Breast epithelium (tissue), 4 donors: ENCODE measurements at regions not wholly inside any gene's neighbourhood (a gene's known extent, or its start where the extent isn't known, plus 50 kb on each side); places are given as distances from the start of the nearest gene placed in this dataset.

Source experiments
- DNase-seq, 2 donors: peaks; one replicate each; pipeline ENCODE4 v3.0.0-alpha.2; 2019; ENCODE audit warnings: low spot score in 2 of 2
- H3K27ac ChIP-seq, 2 donors: fragments of 200-600 bp; sonication (generic) in 1 of 2; one replicate each; pipeline ENCODE4 v1.5.1; 2016 to 2019; ENCODE audit warnings: mild to moderate bottlenecking in 1 of 2
- H3K27me3 ChIP-seq, 2 donors: fragments of 200-600 bp; sonication (generic) in 1 of 2; one replicate each; pipeline versions ENCODE4 v1.5.1 to v1.6.0; 2017 to 2019; ENCODE audit warnings: control low read depth in 1 of 2, mild to moderate bottlenecking in 1 of 2
- H3K36me3 ChIP-seq: fragments of 200-600 bp; one replicate; pipeline ENCODE4 v1.5.1; 2019
- H3K4me1 ChIP-seq, 2 donors: fragments of 200-600 bp; sonication (generic); one replicate each; pipeline ENCODE4 v1.5.1; 2016 to 2019; ENCODE audit warnings: control low read depth in 1 of 2
- H3K4me3 ChIP-seq, 3 donors: fragments of 200-600 bp; sonication (generic); 1 replicate in 2 of 3; 2 replicates in 1 of 3; pipeline ENCODE4 v1.5.1; 2016 to 2019; ENCODE audit warnings: mild to moderate bottlenecking in 3 of 3, moderate library complexity in 2 of 3
- H3K9me3 ChIP-seq, 2 donors: fragments of 200-600 bp; sonication (generic) in 1 of 2; one replicate each; pipeline ENCODE4 v1.5.1; 2016 to 2019; ENCODE audit warnings: control low read depth in 1 of 2
- POLR2A ChIP-seq: fragments of 450-650 bp; IDR thresholded peaks from one replicate; pipeline ENCODE4 v1.6.1; 2016; ENCODE audit warnings: antibody characterized with exemption, mild to moderate bottlenecking, moderate library complexity
- POLR2AphosphoS5 ChIP-seq, 3 donors: sonication (generic); formaldehyde crosslinking; IDR thresholded peaks; one replicate each; pipeline ENCODE4 v1.6.1; 2017; ENCODE audit warnings: antibody characterized with exemption in 3 of 3
- intact Hi-C: fragments of 100-400 bp; cut with DNase I; formaldehyde crosslinking; loops from one replicate; pipeline ENCODE4 v1.15.1; 2023; ENCODE audit warnings: low total_unique reads
- TF ChIP-seq, protein P1 (sequence below), 3 donors: fragments of 450-650 bp; IDR thresholded peaks; one replicate each; pipeline ENCODE4 v1.5.1; 2016 to 2017; ENCODE audit warnings: antibody characterized with exemption in 3 of 3, mild to moderate bottlenecking in 3 of 3, moderate library complexity in 3 of 3

DNA sequence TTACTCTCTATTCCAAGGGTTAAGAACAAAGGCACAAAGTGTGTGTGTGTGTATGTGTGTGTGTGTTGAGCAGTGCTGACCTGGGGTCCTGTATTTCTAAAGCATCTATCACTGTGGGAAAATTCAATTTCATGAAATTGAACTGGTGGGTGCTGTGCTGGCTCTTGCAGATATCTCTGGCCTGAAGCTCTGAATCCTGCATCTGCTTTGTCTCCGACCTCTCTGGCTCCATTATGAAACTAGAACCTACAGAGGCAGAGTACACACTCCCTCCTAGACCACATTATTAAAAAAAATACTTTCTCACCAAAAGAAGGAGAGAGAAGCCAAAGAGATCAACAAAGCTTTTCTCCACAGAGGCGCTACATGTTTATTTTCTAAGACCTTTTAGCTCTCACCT lies 88.4 kb upstream of the PDE4B start:
- Histone ChIP-seq H3K4me1 (no peaks in the 10 kb centered on the region), H3K27ac (no peak overlapping the region), H3K36me3 (no peaks in the 10 kb centered on the region), H3K4me3 (no peak overlapping the region), H3K27me3 (no peaks in the 10 kb centered on the region), H3K9me3 (no peaks in the 10 kb centered on the region)
- TF ChIP-seq POLR2AphosphoS5 (IDR thresholded peaks at IDR 0.05) = no peak
- TF ChIP-seq, protein P1, sequence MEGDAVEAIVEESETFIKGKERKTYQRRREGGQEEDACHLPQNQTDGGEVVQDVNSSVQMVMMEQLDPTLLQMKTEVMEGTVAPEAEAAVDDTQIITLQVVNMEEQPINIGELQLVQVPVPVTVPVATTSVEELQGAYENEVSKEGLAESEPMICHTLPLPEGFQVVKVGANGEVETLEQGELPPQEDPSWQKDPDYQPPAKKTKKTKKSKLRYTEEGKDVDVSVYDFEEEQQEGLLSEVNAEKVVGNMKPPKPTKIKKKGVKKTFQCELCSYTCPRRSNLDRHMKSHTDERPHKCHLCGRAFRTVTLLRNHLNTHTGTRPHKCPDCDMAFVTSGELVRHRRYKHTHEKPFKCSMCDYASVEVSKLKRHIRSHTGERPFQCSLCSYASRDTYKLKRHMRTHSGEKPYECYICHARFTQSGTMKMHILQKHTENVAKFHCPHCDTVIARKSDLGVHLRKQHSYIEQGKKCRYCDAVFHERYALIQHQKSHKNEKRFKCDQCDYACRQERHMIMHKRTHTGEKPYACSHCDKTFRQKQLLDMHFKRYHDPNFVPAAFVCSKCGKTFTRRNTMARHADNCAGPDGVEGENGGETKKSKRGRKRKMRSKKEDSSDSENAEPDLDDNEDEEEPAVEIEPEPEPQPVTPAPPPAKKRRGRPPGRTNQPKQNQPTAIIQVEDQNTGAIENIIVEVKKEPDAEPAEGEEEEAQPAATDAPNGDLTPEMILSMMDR (IDR thresholded peaks at IDR 0.05) = no peak
- TF ChIP-seq POLR2A = no peak
- no peak for DNase-seq
- intact Hi-C loops = no loop called here

GRCh38 chr1:65717815-65718454 lies 74.8 kb upstream of the PDE4B start:
- no peak overlapping the region for H3K4me3 ChIP-seq
- TF ChIP-seq POLR2A (no peak), POLR2AphosphoS5 (IDR thresholded peaks at IDR 0.05) (no peak)
- TF ChIP-seq, protein P1 (IDR thresholded peaks at IDR 0.05) = no peak
- H3K27ac ChIP-seq = no peak overlapping the region
- no peak for DNase-seq
- H3K27me3 ChIP-seq = no peaks in the 10 kb centered on the region
- no peaks in the 10 kb centered on the region for H3K4me1 ChIP-seq
- H3K9me3 ChIP-seq = no peaks in the 10 kb centered on the region
- intact Hi-C loops = no loop called here
- no peaks in the 10 kb centered on the region for H3K36me3 ChIP-seq

GRCh38 chr1:65719391-65719790 lies 73.3 kb upstream of the PDE4B start:
- no peak for DNase-seq
- Histone ChIP-seq H3K4me3 (no peak overlapping the region), H3K9me3 (no peaks in the 10 kb centered on the region), H3K27me3 (no peaks in the 10 kb centered on the region), H3K36me3 (no peaks in the 10 kb centered on the region), H3K4me1 (no peaks in the 10 kb centered on the region), H3K27ac (no peak overlapping the region)
- TF ChIP-seq, protein P1 (IDR thresholded peaks at IDR 0.05) = no peak
- no peak for TF ChIP-seq POLR2AphosphoS5 (IDR thresholded peaks at IDR 0.05)
- no peak for TF ChIP-seq POLR2A
- intact Hi-C loops = no loop called here

DNA sequence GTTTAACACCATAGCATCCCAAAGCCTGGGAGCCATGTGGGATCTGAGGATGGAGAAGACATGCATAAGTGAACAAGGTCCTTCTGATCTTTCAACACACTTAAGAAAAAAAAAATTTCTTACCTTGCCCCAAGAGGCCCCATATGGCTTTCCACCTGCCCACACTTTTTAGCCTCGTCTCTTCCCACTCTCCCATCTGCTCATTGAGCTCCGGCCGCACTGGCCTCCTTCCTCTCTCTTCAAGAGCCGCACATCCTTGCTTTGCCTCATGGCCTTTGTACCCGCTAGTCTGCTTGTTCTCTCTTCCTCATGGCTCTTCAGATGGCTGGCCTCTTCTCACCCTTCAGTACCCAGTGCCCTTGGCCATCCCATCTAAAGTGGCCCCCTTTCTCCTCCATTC lies 70.2 kb upstream of the PDE4B start:
- no peaks in the 10 kb centered on the region for H3K36me3 ChIP-seq
- no peak for DNase-seq
- H3K27ac ChIP-seq = no peak overlapping the region
- H3K9me3 ChIP-seq = no peaks in the 10 kb centered on the region
- intact Hi-C loops = no loop called here
- H3K4me3 ChIP-seq = no peak overlapping the region
- H3K27me3 ChIP-seq = no peaks in the 10 kb centered on the region
- TF ChIP-seq POLR2AphosphoS5 (IDR thresholded peaks at IDR 0.05) (no peak), POLR2A (no peak)
- TF ChIP-seq, protein P1 (IDR thresholded peaks at IDR 0.05) = no peak
- H3K4me1 ChIP-seq = no peaks in the 10 kb centered on the region

GRCh38 chr1:65724151-65724550 lies 68.5 kb upstream of the PDE4B start:
- no peaks in the 10 kb centered on the region for H3K4me1 ChIP-seq
- no peak overlapping the region for H3K4me3 ChIP-seq

More at GRCh38 chr1:65724151-65724550, 68.5 kb upstream of the PDE4B start:
- H3K9me3 ChIP-seq = no peaks in the 10 kb centered on the region
- intact Hi-C loops = no loop called here
- H3K27ac ChIP-seq = no peak overlapping the region
- H3K36me3 ChIP-seq = no peaks in the 10 kb centered on the region
- DNase-seq = no peak
- TF ChIP-seq POLR2A (no peak), POLR2AphosphoS5 (IDR thresholded peaks at IDR 0.05) (no peak)
- TF ChIP-seq, protein P1 (IDR thresholded peaks at IDR 0.05) = no peak
- no peaks in the 10 kb centered on the region for H3K27me3 ChIP-seq
